ENCODE measurements at regions not wholly inside any gene's neighbourhood (a gene's known extent, or its start where the extent isn't known, plus 50 kb on each side); places are given as distances from the start of the nearest gene placed in this dataset.
A peak's percentile ranks its signal among the peaks of the same experiment; 100 is the strongest.
"Not testable (repeated sequence)": the region's sequence is repeated elsewhere in the genome, so short reads cannot be mapped to it uniquely, and the experiment has no call there.

- DNase-seq: no peak
Observed at GRCh38 chr14:57150449-57150848, 118.3 kb downstream of the EXOC5 start.

- no peak for DNase-seq
Observed at GRCh38 chr14:57139173-57139572, 129.5 kb downstream of the EXOC5 start.

- DNase-seq: peak; percentile 87
Observed at GRCh38 chr14:57136669-57137328, 131.9 kb downstream of the EXOC5 start.

GRCh38 chr14:57127809-57128208, 140.9 kb downstream of the EXOC5 start:
- DNase-seq: not testable (repeated sequence)

GRCh38 chr14:57122129-57122528, 146.6 kb downstream of the EXOC5 start:
- no peak for DNase-seq

- DNase-seq: not testable (repeated sequence)
Observed at GRCh38 chr14:57112072-57112807, 156.5 kb downstream of the EXOC5 start.

- not testable (repeated sequence) for DNase-seq
Observed at GRCh38 chr14:57110411-57110810, 158.3 kb downstream of the EXOC5 start.

- no peak for DNase-seq
Observed at GRCh38 chr14:57091030-57091608, 177.6 kb downstream of the EXOC5 start.

GRCh38 chr14:57089901-57090300, 178.8 kb downstream of the EXOC5 start:
- no peak for DNase-seq

GRCh38 chr14:57087841-57088240, 180.9 kb downstream of the EXOC5 start:
- no peak for DNase-seq

- no peak for DNase-seq
Observed at GRCh38 chr14:57086271-57087162, 182.2 kb downstream of the EXOC5 start.

GRCh38 chr14:57085801-57086200, 182.9 kb downstream of the EXOC5 start:
- DNase-seq: no peak

GRCh38 chr14:57085043-57085442, 183.7 kb downstream of the EXOC5 start:
- DNase-seq: no peak

- no peak for DNase-seq
Observed at GRCh38 chr14:57080691-57081090, 188.0 kb downstream of the EXOC5 start.

- DNase-seq: no peak
Observed at GRCh38 chr14:57078054-57078453, 190.7 kb downstream of the EXOC5 start.

GRCh38 chr14:57073986-57074385, 194.7 kb downstream of the EXOC5 start:
- no peak for DNase-seq

GRCh38 chr14:57071639-57072038, 197.1 kb downstream of the EXOC5 start:
- no peak for DNase-seq

GRCh38 chr14:57069702-57070101, 199.0 kb downstream of the EXOC5 start:
- no peak for DNase-seq

- no peak for DNase-seq
Observed at GRCh38 chr14:57068511-57068910, 200.2 kb downstream of the EXOC5 start.

- DNase-seq: peak; percentile 70
Observed at GRCh38 chr14:57066887-57067513, 201.7 kb downstream of the EXOC5 start.

- DNase-seq: no peak
Observed at GRCh38 chr14:57066463-57066862, 202.2 kb downstream of the EXOC5 start.

All from tongue (tissue), 1 donor.